Uterus (tissue), 2 donors: ENCODE measurements at regions not wholly inside any gene's neighbourhood (a gene's known extent, or its start where the extent isn't known, plus 50 kb on each side); places are given as distances from the start of the nearest gene placed in this dataset.

Experiments used
- CTCF ChIP-seq, 4 experiments: fragments of 200-600 bp in 2 of 4; fragments of 450-650 bp in 2 of 4; sonication (generic) in 2 of 4; IDR thresholded peaks; one replicate each; pipeline ENCODE4 v1.5.1; 2016 to 2019; ENCODE audit warnings: antibody characterized with exemption in 4 of 4, mild to moderate bottlenecking in 2 of 4, moderate library complexity in 1 of 4
- POLR2A ChIP-seq, 2 donors: fragments of 450-650 bp; IDR thresholded peaks; one replicate each; pipeline ENCODE4 v1.6.1; 2016; ENCODE audit warnings: antibody characterized with exemption in 2 of 2, mild to moderate bottlenecking in 1 of 2, moderate library complexity in 1 of 2

DNA sequence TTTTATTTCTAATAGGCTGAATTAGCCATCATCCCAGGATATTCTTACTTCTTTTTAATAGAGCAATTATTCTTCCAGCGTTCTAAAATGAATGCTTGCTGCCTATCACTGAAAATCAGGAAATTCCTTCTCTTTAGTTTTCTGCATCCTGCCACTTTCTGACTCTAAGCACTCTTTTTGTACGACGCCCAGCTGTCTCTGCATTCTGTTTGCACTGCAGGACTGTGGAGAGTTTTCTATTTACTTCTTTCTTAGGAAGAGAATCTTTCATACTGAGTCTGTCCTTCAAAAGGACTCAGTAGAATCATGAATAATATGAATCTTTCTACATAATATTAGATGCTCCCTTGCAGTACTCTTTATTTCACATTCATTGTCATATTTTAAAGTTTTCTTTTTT lies 360.4 kb upstream of the DSEL start:
- TF ChIP-seq CTCF (IDR thresholded peaks at IDR 0.05) (no peak), POLR2A (IDR thresholded peaks at IDR 0.05) (no peak)
